ENCODE measurements at regions not wholly inside any gene's neighbourhood (a gene's known extent, or its start where the extent isn't known, plus 50 kb on each side); places are given as distances from the start of the nearest gene placed in this dataset.

DNA sequence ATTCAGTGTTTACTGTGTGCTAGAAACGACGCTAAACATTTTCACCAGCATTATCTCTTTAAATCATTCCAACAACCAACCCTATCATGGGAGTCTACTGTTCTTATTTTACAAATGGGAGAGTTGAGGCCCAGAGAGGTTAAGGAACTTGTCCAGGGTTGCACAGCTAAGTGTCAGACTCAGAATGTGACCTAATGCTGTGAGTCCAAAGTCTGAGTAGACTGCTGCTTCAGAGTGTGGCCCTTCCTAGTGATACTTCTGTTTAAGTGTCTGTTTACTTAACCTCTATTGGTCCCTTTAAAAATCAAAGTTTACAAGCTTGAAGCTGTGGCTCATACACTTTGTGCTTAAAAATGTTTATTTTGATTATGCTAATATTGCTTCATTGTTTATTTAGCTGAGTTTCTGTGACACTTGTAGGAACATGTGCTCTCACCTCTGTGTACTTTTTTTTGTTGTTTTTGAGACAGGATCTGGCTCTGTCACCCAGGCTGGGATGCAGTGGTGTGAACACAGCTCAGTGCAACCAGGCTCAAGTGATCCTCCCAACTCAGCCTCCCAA is 84.4 kb upstream of the SYPL1 start:
- Mint-ChIP-seq H3K4me1 (no peaks in the 10 kb centered on the region), H3K27me3 (ENCODE audit: low read depth in 3 of 3) (peaks cover 2 to 14% (median 5%) of the 10 kb centered on the region in 3 donors), H3K36me3 (no peaks in the 10 kb centered on the region), H3K9me3 (no peaks in the 10 kb centered on the region), H3K4me3 (no peak overlapping the region), H3K27ac (no peak overlapping the region)
- DNase-seq, result no peak

DNA sequence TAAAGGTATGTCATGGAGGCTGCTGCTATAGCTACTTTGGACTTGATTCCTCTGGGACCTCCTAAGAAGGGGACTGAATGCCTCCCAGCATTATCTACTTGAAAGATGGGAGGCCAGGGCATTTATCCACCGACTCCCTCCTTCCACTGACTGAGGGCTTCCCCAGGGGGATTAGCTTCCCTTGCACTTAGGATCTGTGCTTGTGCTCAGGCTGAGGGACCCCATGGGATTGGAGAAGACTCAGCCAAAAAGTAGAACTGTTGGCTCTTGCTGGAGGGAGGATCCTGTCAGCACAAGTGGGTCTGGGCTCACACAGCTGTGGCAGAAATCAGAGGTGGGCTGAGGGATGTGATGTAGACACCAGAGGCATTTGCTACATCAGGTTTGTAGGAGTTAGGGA is 81.5 kb upstream of the SYPL1 start:
- no peak for DNase-seq
- H3K27ac Mint-ChIP-seq, result no peak overlapping the region
- peaks cover 2 to 8% (median 4%) of the 10 kb centered on the region in 3 donors for H3K27me3 Mint-ChIP-seq (ENCODE audit: low read depth in 3 of 3)
- H3K4me3 Mint-ChIP-seq, result no peak overlapping the region
- H3K36me3 Mint-ChIP-seq, result no peaks in the 10 kb centered on the region
- H3K4me1 Mint-ChIP-seq, result no peaks in the 10 kb centered on the region
- no peaks in the 10 kb centered on the region for H3K9me3 Mint-ChIP-seq

- Mint-ChIP-seq H3K4me3 (no peak overlapping the region), H3K27me3 (ENCODE audit: low read depth in 3 of 3) (peaks cover 4 to 7% (median 5%) of the 10 kb centered on the region in 3 donors), H3K36me3 (no peaks in the 10 kb centered on the region), H3K27ac (no peak overlapping the region), H3K4me1 (no peaks in the 10 kb centered on the region), H3K9me3 (no peaks in the 10 kb centered on the region)
- no peak for DNase-seq
Measured at GRCh38 chr7:106190589-106191330, 78.6 kb upstream of the SYPL1 start.

DNA sequence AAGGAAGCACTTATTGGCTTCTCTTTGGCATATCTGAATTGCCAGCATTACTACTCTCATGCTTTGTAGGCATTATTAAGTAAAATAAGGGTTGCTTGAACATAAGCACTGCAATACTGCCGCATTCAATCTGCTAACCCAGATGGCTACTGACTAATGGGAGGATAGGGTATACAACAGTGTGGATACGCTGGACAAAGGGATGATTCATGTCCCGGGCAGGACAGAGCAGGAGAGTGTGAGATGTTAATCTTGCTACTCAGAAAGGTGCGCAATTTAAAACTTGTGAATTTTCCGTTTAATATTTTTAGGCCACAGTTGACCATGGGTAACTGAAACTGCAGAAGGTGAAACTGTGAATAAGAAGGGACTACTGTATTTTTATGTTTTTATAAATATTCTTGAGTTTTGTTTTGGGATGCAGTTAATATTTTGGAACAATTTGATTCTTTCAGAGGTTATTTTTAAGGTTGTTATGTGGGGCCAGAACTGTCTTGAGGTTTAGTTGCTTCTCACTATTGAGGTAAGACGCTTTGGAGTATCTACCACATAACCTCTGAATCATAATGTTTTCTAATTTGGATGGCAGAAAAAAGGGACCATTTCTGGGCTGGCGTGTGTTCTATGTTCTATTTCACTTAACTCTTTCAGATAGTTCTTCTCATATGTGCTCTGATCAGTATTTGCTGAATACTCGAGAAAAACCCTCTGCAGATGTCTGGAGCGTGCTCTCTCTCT is 75.7 kb upstream of the SYPL1 start:
- H3K9me3 Mint-ChIP-seq, result no peaks in the 10 kb centered on the region
- DNase-seq, result no peak
- peaks cover 2 to 5% (median 3%) of the 10 kb centered on the region in 3 donors for H3K27me3 Mint-ChIP-seq (ENCODE audit: low read depth in 3 of 3)
- peaks cover 7 to 12% of the 10 kb centered on the region in 2 donors for H3K4me1 Mint-ChIP-seq
- no peaks in the 10 kb centered on the region for H3K36me3 Mint-ChIP-seq
- no peak overlapping the region for H3K27ac Mint-ChIP-seq
- H3K4me3 Mint-ChIP-seq, result no peak overlapping the region

- Mint-ChIP-seq H3K4me3 (no peak overlapping the region), H3K36me3 (no peaks in the 10 kb centered on the region), H3K27me3 (ENCODE audit: low read depth in 3 of 3) (peaks cover 0 to 3% (median 2%) of the 10 kb centered on the region in 3 donors), H3K4me1 (peaks cover 7 to 12% of the 10 kb centered on the region in 2 donors), H3K9me3 (no peaks in the 10 kb centered on the region), H3K27ac (no peak overlapping the region)
- no peak for DNase-seq
Measured at GRCh38 chr7:106185719-106186118, 73.6 kb upstream of the SYPL1 start.

- DNase-seq, result no peak
- peak overlapping the region in 1 of 6 donors; percentile 1 for H3K27ac Mint-ChIP-seq
- peaks cover 7 to 12% of the 10 kb centered on the region in 2 donors for H3K4me1 Mint-ChIP-seq
- H3K4me3 Mint-ChIP-seq, result peak overlapping the region in 1 of 5 donors; percentile 4
- peaks cover 0 to 3% (median 2%) of the 10 kb centered on the region in 3 donors for H3K27me3 Mint-ChIP-seq (ENCODE audit: low read depth in 3 of 3)
- no peaks in the 10 kb centered on the region for H3K36me3 Mint-ChIP-seq
- H3K9me3 Mint-ChIP-seq, result no peaks in the 10 kb centered on the region
Measured at GRCh38 chr7:106183952-106184351, 71.8 kb upstream of the SYPL1 start.

DNA sequence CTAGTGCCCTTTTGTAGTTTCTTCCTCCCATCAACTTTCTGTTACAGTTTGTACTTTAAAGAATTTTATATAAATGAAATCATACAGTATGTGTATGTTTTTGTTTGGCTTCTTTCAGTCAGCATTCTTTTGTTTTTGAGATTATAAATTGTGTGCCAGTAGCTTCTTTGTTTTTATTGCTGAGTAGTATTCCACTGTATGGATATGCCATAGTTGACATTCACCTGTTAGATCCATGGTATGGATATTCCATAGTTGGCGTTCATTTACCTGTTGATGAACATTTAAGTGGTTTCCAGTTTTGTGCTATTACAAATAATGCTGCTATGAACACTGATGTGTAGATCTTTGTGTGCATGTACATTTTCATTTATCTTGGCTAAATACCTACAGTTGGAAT is 70.8 kb upstream of the SYPL1 start:
- no peaks in the 10 kb centered on the region for H3K36me3 Mint-ChIP-seq
- H3K27me3 Mint-ChIP-seq (ENCODE audit: low read depth in 3 of 3), result peaks cover 0 to 3% (median 2%) of the 10 kb centered on the region in 3 donors
- H3K9me3 Mint-ChIP-seq, result no peaks in the 10 kb centered on the region
- H3K27ac Mint-ChIP-seq, result no peak overlapping the region
- H3K4me3 Mint-ChIP-seq, result no peak overlapping the region
- H3K4me1 Mint-ChIP-seq, result peaks cover 7 to 12% of the 10 kb centered on the region in 2 donors
- DNase-seq, result no peak

GRCh38 chr7:106181658-106182265 is 69.7 kb upstream of the SYPL1 start:
- Mint-ChIP-seq H3K27ac (no peak overlapping the region), H3K9me3 (no peaks in the 10 kb centered on the region), H3K27me3 (ENCODE audit: low read depth in 3 of 3) (peaks cover 0 to 1% (median 0%) of the 10 kb centered on the region in 3 donors), H3K36me3 (no peaks in the 10 kb centered on the region), H3K4me3 (no peak overlapping the region), H3K4me1 (peaks cover 7 to 12% of the 10 kb centered on the region in 2 donors)
- DNase-seq, result no peak

DNA sequence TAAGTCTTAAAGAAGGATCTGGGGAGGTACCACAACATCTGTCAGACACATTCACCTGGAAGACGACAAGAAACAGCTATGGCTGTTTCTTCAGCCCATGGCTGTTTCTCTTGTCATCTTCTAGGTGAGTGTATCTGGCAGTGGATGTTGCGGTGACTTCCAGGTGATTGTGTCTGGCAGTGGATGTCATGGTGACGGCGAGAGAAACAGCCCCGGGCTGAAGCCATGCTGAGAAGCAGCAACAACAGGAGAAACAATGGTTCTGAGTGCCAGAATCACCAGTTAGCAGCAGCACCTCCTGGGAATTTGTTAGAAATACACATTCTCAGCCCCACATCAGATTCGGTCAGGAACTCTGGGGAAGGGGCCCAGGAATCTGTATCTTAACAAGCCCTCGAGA is 68.6 kb upstream of the SYPL1 start:
- no peaks in the 10 kb centered on the region for H3K36me3 Mint-ChIP-seq
- no peak for DNase-seq
- no peak overlapping the region for H3K27ac Mint-ChIP-seq
- H3K27me3 Mint-ChIP-seq (ENCODE audit: low read depth in 3 of 3), result peaks cover 0 to 5% (median 1%) of the 10 kb centered on the region in 3 donors
- no peak overlapping the region for H3K4me3 Mint-ChIP-seq
- H3K9me3 Mint-ChIP-seq, result no peaks in the 10 kb centered on the region
- H3K4me1 Mint-ChIP-seq, result peaks cover 7 to 12% of the 10 kb centered on the region in 2 donors

DNA sequence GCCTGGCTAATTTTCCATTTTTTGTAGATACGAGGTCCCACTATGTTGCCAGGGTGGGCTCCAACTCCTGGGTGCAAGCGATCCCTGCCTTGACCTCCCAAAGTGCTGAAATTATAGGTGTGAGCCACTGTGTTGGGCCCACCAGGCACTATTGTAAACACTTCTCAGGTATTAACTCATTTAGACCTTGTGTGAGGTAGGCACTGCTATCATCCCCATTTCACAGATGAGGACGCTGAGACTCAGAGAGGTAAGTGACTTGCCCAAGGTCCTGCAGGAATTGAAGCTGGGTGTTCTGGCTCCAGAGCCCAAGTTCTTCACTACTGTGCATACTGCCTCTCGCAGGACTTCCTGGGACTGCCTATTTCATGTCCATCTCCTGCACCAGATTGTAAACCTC is 67.1 kb upstream of the SYPL1 start:
- Mint-ChIP-seq H3K36me3 (no peaks in the 10 kb centered on the region), H3K9me3 (no peaks in the 10 kb centered on the region), H3K27me3 (ENCODE audit: low read depth in 3 of 3) (peaks cover 0 to 7% (median 1%) of the 10 kb centered on the region in 3 donors), H3K27ac (peak overlapping the region in 1 of 6 donors; percentile 13), H3K4me3 (no peak overlapping the region), H3K4me1 (peaks cover 6 to 9% of the 10 kb centered on the region in 2 donors)
- no peak for DNase-seq

- no peaks in the 10 kb centered on the region for H3K9me3 Mint-ChIP-seq
- peaks cover 0 to 8% (median 1%) of the 10 kb centered on the region in 3 donors for H3K27me3 Mint-ChIP-seq (ENCODE audit: low read depth in 3 of 3)
- no peaks in the 10 kb centered on the region for H3K36me3 Mint-ChIP-seq
Measured at GRCh38 chr7:106178593-106179134, 66.6 kb upstream of the SYPL1 start.

DNA sequence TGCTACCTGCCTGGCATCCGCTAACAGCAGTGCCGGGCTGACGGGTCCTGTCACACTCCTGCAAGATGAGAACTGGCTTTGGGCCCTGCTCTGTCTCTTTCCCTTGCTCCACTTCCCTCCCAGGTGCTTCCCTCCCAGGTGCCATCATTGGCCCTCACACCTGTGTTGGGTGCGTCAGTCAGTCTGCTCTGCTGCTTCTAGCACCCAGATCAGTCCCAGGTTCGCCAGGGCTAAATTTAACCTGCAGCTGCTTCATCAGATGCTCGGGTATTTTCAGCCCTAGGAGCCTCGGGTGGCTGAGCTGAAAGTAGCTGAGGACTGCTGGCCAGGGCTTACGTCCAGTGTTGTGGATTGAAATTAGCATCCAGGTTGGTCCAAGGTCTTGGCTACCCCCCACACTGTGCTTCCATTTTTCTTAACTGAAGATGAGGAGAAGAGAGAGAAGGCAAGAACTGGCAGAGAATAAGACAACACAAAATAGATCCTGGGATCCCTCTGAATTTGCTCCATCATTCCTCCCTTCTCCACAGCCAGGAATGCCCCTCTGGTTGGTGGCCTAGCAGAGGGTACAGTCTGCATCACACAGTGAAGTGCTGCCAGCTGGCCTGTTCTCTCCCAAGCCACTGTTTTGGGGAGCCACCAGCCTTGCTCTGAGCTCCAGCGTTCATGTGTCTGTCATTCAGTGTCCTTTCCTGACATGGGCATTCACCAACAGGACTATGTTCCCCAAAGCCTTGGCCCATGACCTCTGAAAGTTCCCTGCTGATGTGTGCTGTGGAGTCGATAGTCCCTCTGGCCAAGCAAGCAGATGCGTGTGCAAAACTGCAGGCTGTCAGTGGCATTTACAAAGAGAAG is 65.9 kb upstream of the SYPL1 start:
- Mint-ChIP-seq H3K27ac (no peak overlapping the region), H3K4me3 (no peak overlapping the region), H3K36me3 (no peaks in the 10 kb centered on the region), H3K9me3 (no peaks in the 10 kb centered on the region), H3K27me3 (ENCODE audit: low read depth in 3 of 3) (peaks cover 0 to 9% (median 1%) of the 10 kb centered on the region in 3 donors), H3K4me1 (no peaks in the 10 kb centered on the region)
- no peak for DNase-seq

More at GRCh38 chr7:106178593-106179134, 66.6 kb upstream of the SYPL1 start:
- DNase-seq, result no peak
- Mint-ChIP-seq H3K4me3 (no peak overlapping the region), H3K27ac (no peak overlapping the region), H3K4me1 (peaks cover 1 to 3% of the 10 kb centered on the region in 2 donors)

DNA sequence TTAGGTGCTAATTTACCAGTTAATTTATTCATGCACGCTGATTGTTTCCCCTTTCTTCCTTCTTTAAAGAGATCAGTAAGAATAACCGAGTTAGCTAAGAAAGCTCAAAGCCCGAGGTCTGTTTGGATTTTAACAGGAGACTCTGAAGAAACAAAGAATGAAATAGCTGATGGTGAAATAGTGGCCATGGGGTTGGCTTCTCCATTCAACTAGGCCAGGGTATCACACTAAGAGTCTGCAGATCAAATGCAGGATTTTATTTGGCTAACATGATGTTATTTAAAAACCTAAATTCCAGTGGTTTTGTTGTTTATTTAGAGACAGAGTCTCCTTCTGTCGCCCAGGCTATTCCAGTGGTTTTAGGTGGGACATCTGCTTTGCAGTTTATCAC is 65.2 kb upstream of the SYPL1 start:
- Mint-ChIP-seq H3K27ac (no peak overlapping the region), H3K9me3 (no peaks in the 10 kb centered on the region), H3K36me3 (no peaks in the 10 kb centered on the region)

More for the DNA sequence above, 65.2 kb upstream of the SYPL1 start:
- H3K27me3 Mint-ChIP-seq (ENCODE audit: low read depth in 3 of 3), result peaks cover 0 to 12% (median 1%) of the 10 kb centered on the region in 3 donors
- no peak overlapping the region for H3K4me3 Mint-ChIP-seq
- DNase-seq, result no peak
- H3K4me1 Mint-ChIP-seq, result no peaks in the 10 kb centered on the region
